WTC11 (cell line): ENCODE measurements at regions not wholly inside any gene's neighbourhood (a gene's known extent, or its start where the extent isn't known, plus 50 kb on each side); places are given as distances from the start of the nearest gene placed in this dataset.

Experiments used
- NR3C1 ChIP-seq: sonication (generic); formaldehyde crosslinking; conservative IDR thresholded peaks from 2 replicates; pipeline ENCODE4 v1.8.1; 2023; ENCODE audit warnings: low read depth, mild to moderate bottlenecking, missing genetic modification reagents
- TF ChIP-seq, protein P1 (sequence below): fragments of 200-600 bp; IDR thresholded peaks from 2 replicates; pipeline ENCODE4 v1.8.0; 2022; ENCODE audit warnings: antibody characterized with exemption
- TF ChIP-seq, protein P2 (sequence below): sonication (generic); formaldehyde crosslinking; conservative IDR thresholded peaks from 2 replicates; pipeline ENCODE4 v1.8.1; 2023; ENCODE audit warnings: mild to moderate bottlenecking, low read depth, missing genetic modification reagents, moderate library complexity
- TF ChIP-seq, protein P3 (sequence below): sonication (generic); formaldehyde crosslinking; IDR thresholded peaks from 2 replicates; pipeline ENCODE4 v1.8.0; 2022; ENCODE audit warnings: missing genetic modification reagents

DNA sequence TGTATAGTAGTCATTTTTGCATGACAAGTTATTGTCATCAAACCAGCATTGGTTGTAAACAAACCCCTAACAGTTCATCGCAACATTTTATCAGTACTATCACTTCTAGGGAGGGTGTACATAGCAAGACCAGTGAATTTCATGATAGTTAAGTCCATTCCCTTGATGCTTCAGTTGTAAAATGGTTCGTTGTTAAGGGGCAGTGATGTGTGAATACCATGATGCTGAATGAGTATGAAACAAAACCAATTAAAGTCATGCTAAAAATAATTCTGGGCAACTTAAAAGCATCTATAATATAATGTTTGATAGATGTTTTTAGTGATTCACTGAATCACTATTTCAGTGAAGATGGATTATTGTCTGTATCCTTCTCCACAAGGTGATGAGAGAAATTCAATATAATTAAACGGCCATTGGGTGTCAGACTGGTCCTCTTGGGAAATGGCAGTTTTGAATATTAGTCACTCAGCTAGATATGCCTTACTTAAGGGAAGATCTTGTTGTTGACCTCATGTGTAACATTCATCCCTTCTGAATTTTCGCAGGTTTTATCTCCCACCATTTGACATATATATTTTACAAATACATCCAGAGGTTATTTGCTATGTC is 742.2 kb upstream of the TMPRSS15 start:
- TF ChIP-seq, protein P1, sequence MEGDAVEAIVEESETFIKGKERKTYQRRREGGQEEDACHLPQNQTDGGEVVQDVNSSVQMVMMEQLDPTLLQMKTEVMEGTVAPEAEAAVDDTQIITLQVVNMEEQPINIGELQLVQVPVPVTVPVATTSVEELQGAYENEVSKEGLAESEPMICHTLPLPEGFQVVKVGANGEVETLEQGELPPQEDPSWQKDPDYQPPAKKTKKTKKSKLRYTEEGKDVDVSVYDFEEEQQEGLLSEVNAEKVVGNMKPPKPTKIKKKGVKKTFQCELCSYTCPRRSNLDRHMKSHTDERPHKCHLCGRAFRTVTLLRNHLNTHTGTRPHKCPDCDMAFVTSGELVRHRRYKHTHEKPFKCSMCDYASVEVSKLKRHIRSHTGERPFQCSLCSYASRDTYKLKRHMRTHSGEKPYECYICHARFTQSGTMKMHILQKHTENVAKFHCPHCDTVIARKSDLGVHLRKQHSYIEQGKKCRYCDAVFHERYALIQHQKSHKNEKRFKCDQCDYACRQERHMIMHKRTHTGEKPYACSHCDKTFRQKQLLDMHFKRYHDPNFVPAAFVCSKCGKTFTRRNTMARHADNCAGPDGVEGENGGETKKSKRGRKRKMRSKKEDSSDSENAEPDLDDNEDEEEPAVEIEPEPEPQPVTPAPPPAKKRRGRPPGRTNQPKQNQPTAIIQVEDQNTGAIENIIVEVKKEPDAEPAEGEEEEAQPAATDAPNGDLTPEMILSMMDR: no peak
- no peak for TF ChIP-seq NR3C1 (CRISPR knock-in tag)
- TF ChIP-seq, protein P2, sequence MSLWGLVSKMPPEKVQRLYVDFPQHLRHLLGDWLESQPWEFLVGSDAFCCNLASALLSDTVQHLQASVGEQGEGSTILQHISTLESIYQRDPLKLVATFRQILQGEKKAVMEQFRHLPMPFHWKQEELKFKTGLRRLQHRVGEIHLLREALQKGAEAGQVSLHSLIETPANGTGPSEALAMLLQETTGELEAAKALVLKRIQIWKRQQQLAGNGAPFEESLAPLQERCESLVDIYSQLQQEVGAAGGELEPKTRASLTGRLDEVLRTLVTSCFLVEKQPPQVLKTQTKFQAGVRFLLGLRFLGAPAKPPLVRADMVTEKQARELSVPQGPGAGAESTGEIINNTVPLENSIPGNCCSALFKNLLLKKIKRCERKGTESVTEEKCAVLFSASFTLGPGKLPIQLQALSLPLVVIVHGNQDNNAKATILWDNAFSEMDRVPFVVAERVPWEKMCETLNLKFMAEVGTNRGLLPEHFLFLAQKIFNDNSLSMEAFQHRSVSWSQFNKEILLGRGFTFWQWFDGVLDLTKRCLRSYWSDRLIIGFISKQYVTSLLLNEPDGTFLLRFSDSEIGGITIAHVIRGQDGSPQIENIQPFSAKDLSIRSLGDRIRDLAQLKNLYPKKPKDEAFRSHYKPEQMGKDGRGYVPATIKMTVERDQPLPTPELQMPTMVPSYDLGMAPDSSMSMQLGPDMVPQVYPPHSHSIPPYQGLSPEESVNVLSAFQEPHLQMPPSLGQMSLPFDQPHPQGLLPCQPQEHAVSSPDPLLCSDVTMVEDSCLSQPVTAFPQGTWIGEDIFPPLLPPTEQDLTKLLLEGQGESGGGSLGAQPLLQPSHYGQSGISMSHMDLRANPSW (CRISPR knock-in tag): no peak
- TF ChIP-seq, protein P3, sequence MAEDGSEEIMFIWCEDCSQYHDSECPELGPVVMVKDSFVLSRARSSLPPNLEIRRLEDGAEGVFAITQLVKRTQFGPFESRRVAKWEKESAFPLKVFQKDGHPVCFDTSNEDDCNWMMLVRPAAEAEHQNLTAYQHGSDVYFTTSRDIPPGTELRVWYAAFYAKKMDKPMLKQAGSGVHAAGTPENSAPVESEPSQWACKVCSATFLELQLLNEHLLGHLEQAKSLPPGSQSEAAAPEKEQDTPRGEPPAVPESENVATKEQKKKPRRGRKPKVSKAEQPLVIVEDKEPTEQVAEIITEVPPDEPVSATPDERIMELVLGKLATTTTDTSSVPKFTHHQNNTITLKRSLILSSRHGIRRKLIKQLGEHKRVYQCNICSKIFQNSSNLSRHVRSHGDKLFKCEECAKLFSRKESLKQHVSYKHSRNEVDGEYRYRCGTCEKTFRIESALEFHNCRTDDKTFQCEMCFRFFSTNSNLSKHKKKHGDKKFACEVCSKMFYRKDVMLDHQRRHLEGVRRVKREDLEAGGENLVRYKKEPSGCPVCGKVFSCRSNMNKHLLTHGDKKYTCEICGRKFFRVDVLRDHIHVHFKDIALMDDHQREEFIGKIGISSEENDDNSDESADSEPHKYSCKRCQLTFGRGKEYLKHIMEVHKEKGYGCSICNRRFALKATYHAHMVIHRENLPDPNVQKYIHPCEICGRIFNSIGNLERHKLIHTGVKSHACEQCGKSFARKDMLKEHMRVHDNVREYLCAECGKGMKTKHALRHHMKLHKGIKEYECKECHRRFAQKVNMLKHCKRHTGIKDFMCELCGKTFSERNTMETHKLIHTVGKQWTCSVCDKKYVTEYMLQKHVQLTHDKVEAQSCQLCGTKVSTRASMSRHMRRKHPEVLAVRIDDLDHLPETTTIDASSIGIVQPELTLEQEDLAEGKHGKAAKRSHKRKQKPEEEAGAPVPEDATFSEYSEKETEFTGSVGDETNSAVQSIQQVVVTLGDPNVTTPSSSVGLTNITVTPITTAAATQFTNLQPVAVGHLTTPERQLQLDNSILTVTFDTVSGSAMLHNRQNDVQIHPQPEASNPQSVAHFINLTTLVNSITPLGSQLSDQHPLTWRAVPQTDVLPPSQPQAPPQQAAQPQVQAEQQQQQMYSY (CRISPR knock-in tag): no peak
